OCI-LY7 (cell line): ENCODE measurements at regions not wholly inside any gene's neighbourhood (a gene's known extent, or its start where the extent isn't known, plus 50 kb on each side); places are given as distances from the start of the nearest gene placed in this dataset.

Experiments used
- BruUV-seq: library from RNA; stranded (reverse); fragments of 400-500 nt; replicated peaks from 2 replicates; lab custom pipeline; 2021; lab: Mats Ljungman, UMichigan
- CTCF ChIA-PET: fragments of 300-600 bp; sonication (Branson Sonifier 250); formaldehyde crosslinking; loops from one replicate; lab custom pipeline; 2022; ENCODE audit warnings: antibody characterized with exemption; ENCODE audit not compliant: unreplicated experiment; lab: Charles Lee
- POLR2A ChIA-PET: fragments of 300-600 bp; sonication (Branson Sonifier 250); formaldehyde crosslinking; loops from one replicate; lab custom pipeline; 2022; ENCODE audit warnings: antibody characterized with exemption; lab: Charles Lee
- DNase-seq: peaks from one replicate; pipeline ENCODE4 v3.0.0-alpha.2; 2015; ENCODE audit warnings: low spot score
- H2AFZ ChIP-seq: fragments of 200-600 bp; sonication (generic), shearing (Covaris generic); 2 replicates; pipeline ENCODE4 v1.6.1; 2014; ENCODE audit warnings: mild to moderate bottlenecking, antibody characterized with exemption, low read length, moderate library complexity
- H3K27ac ChIP-seq: fragments of 200-600 bp; sonication (generic); 2 replicates; pipeline ENCODE4 v1.5.1; 2014; ENCODE audit warnings: mixed run types, low read depth, mild to moderate bottlenecking, moderate library complexity, low read length, inconsistent platforms; ENCODE audit not compliant: poor library complexity, severe bottlenecking
- H3K36me3 ChIP-seq: fragments of 200-600 bp; sonication (generic); 2 replicates; pipeline ENCODE4 v1.6.1; 2014; ENCODE audit warnings: mild to moderate bottlenecking, antibody characterized with exemption, low read length, moderate library complexity, mixed read lengths; ENCODE audit not compliant: insufficient read depth
- H3K4me1 ChIP-seq: fragments of 200-600 bp; sonication (generic); 2 replicates; pipeline ENCODE4 v1.5.1; 2014; ENCODE audit warnings: mild to moderate bottlenecking, low read length; ENCODE audit not compliant: insufficient read depth, poor library complexity, severe bottlenecking
- H3K4me2 ChIP-seq: fragments of 200-600 bp; sonication (generic); 2 replicates; pipeline ENCODE4 v1.6.1; 2014; ENCODE audit warnings: mild to moderate bottlenecking, low read length
- H3K4me3 ChIP-seq: fragments of 200-600 bp; sonication (generic); 2 replicates; pipeline ENCODE4 v1.5.1; 2014; ENCODE audit warnings: mild to moderate bottlenecking, low read depth, low read length; ENCODE audit not compliant: poor library complexity, severe bottlenecking
- H3K79me2 ChIP-seq: fragments of 200-600 bp; sonication (generic); 2 replicates; pipeline ENCODE4 v1.6.1; 2016; ENCODE audit warnings: low read depth, mild to moderate bottlenecking, low read length, moderate library complexity, mixed read lengths; ENCODE audit not compliant: insufficient read depth
- H3K9me2 ChIP-seq: fragments of 200-600 bp; sonication (generic); 2 replicates; pipeline ENCODE4 v1.6.1; 2016; ENCODE audit warnings: mild to moderate bottlenecking, low read length, mixed read lengths; ENCODE audit not compliant: insufficient read depth
- H3K9me3 ChIP-seq: fragments of 200-600 bp; sonication (generic); 2 replicates; pipeline ENCODE4 v1.6.1; 2014; ENCODE audit warnings: mild to moderate bottlenecking, mixed run types, low read length, mixed read lengths
- H4K20me1 ChIP-seq: fragments of 200-600 bp; sonication (generic); 2 replicates; pipeline ENCODE4 v1.6.1; 2014; ENCODE audit warnings: mild to moderate bottlenecking, antibody characterized with exemption, low read length, moderate library complexity, mixed read lengths; ENCODE audit not compliant: insufficient read depth
- CTCF ChIP-seq: fragments of 200-600 bp; sonication (generic); conservative IDR thresholded peaks from 2 replicates; pipeline ENCODE4 v1.5.1; 2014; ENCODE audit warnings: mild to moderate bottlenecking, antibody characterized with exemption, low read length, moderate library complexity, mixed read lengths
- EZH2phosphoT487 ChIP-seq: fragments of 200-600 bp; sonication (generic); IDR thresholded peaks from 2 replicates; pipeline ENCODE4 v1.6.1; 2018; ENCODE audit warnings: low read depth, borderline replicate concordance, mild to moderate bottlenecking, mixed run types, antibody characterized with exemption, low read length, moderate library complexity, mixed read lengths
- intact Hi-C: fragments of 100-400 bp; cut with micrococcal nuclease; formaldehyde crosslinking; loops from one replicate; pipeline ENCODE4 v1.10.0; 2022; ENCODE audit not compliant: unreplicated experiment

DNA sequence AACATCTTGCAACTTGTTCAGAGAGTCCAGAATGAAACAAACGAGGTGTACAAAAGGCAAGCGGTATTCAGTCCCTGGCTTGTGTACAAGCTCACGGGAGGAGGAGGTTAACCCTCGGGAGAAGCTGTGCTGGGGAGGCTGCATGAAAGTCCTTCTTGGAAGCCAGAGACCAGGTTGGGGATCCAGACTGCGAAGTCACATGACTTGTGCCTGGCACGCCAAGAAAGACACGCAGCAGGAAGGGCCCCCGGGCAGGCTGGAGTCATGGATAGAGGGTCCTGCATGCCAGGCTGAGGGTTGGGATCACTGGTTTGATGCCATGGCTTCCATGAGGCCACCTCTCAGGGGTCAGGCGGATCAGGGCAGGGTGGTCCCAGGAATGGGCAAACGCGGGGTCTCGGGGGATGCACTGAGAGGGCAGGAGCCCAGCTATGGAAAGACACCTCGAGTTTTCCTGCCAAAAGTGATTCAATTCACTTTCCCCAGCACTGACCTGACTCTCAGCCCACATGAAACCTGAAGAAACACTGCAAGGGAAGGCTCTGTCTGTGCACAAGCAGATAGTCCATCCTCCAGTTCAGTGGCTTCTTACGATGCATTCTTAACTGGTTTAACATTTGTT lies 79.4 kb downstream of the DLL1 start:
- Histone ChIP-seq H3K4me2 (no peak overlapping the region), H4K20me1 (no peaks in the 10 kb centered on the region), H3K36me3 (no peaks in the 10 kb centered on the region), H3K4me1 (no peaks in the 10 kb centered on the region), H3K27ac (no peak overlapping the region), H3K9me2 (no peaks in the 10 kb centered on the region), H3K9me3 (no peaks in the 10 kb centered on the region), H3K79me2 (no peaks in the 10 kb centered on the region), H3K4me3 (no peak overlapping the region), H2AFZ (no peak overlapping the region)
- TF ChIP-seq EZH2phosphoT487 (no peak), CTCF (no peak)
- CTCF ChIA-PET = no interaction called here
- intact Hi-C loops = no loop called here
- no peak for DNase-seq
- POLR2A ChIA-PET = no interaction called here
- BruUV-seq = no TSS peak

- no peak for TF ChIP-seq CTCF
- TF ChIP-seq EZH2phosphoT487 = no peak
- H3K4me3 ChIP-seq = no peak overlapping the region
- H3K9me3 ChIP-seq = no peaks in the 10 kb centered on the region
- DNase-seq = no peak
- no TSS peak for BruUV-seq
- no peaks in the 10 kb centered on the region for H4K20me1 ChIP-seq
- H3K9me2 ChIP-seq = no peaks in the 10 kb centered on the region
- no peaks in the 10 kb centered on the region for H3K4me1 ChIP-seq
- H3K36me3 ChIP-seq = no peaks in the 10 kb centered on the region
- ChIA-PET CTCF (no interaction called here), POLR2A (no interaction called here)
- no peak overlapping the region for H2AFZ ChIP-seq
- H3K4me2 ChIP-seq = no peak overlapping the region
- no peak overlapping the region for H3K27ac ChIP-seq
- H3K79me2 ChIP-seq = no peaks in the 10 kb centered on the region
- intact Hi-C loops = no loop called here
Observed at GRCh38 chr6:170210651-170211403, 80.1 kb downstream of the DLL1 start.

DNA sequence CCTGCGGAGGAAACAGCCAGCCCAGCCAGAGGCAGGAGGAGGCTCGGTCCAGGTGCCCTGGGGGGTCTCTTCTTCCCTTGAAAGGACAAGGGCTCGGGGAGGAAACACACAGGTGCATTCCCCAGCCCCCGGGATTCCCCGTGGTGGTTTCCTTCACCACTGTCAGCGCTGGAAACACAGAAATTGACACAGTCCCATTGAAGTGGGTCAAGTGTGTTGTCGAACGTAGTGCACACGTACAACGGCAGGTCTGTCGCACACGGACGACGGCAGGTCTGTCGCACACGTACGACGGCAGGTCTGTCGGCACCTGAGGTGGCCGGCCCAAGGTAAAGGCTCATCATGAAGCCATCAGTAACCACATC lies 80.9 kb downstream of the DLL1 start:
- no peak overlapping the region for H3K27ac ChIP-seq
- no peak overlapping the region for H3K4me3 ChIP-seq
- H3K36me3 ChIP-seq = no peaks in the 10 kb centered on the region
- intact Hi-C loops = no loop called here
- ChIA-PET POLR2A (no interaction called here), CTCF (no interaction called here)
- DNase-seq = no peak
- H3K9me3 ChIP-seq = no peaks in the 10 kb centered on the region
- no peaks in the 10 kb centered on the region for H3K9me2 ChIP-seq
- H4K20me1 ChIP-seq = no peaks in the 10 kb centered on the region
- TF ChIP-seq CTCF (no peak), EZH2phosphoT487 (no peak)
- H3K79me2 ChIP-seq = no peaks in the 10 kb centered on the region
- H3K4me2 ChIP-seq = no peak overlapping the region
- BruUV-seq = no TSS peak
- H3K4me1 ChIP-seq = no peaks in the 10 kb centered on the region
- no peak overlapping the region for H2AFZ ChIP-seq
